ENCODE measurements at regions not wholly inside any gene's neighbourhood (a gene's known extent, or its start where the extent isn't known, plus 50 kb on each side); places are given as distances from the start of the nearest gene placed in this dataset.

DNA sequence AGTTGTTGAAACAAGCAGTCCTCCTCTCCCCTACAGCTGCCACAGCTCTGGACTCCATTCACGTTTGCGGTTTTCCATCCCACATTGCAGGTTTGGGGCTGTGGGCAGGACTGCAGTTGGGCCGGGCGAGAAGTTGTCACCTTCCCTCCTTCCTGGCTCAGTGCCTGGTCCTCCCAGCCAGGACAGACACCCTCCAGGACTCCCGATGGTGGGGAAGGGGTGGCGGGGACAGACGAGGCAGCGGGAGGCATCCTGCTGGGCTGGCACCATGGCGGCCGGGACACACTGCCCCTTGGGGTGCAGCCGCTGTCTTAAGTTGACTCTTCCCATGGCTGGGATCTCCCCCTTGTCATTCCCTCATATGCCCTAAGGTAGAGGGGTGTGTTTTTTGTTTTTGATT, 615.2 kb downstream of the BRD1 start:
- Mint-ChIP-seq H3K27ac (ENCODE audit: unreplicated experiment) (no peak overlapping the region), H3K4me1 (no peaks in the 10 kb centered on the region), H3K27me3 (ENCODE audit: low read depth) (peaks cover 24% of the 10 kb centered on the region), H3K36me3 (ENCODE audit: low read depth) (no peaks in the 10 kb centered on the region), H3K9me3 (no peaks in the 10 kb centered on the region), H3K4me3 (no peak overlapping the region)
- no peak for DNase-seq (ENCODE audit: low read depth, low spot score)
- TF ChIP-seq, protein P1, sequence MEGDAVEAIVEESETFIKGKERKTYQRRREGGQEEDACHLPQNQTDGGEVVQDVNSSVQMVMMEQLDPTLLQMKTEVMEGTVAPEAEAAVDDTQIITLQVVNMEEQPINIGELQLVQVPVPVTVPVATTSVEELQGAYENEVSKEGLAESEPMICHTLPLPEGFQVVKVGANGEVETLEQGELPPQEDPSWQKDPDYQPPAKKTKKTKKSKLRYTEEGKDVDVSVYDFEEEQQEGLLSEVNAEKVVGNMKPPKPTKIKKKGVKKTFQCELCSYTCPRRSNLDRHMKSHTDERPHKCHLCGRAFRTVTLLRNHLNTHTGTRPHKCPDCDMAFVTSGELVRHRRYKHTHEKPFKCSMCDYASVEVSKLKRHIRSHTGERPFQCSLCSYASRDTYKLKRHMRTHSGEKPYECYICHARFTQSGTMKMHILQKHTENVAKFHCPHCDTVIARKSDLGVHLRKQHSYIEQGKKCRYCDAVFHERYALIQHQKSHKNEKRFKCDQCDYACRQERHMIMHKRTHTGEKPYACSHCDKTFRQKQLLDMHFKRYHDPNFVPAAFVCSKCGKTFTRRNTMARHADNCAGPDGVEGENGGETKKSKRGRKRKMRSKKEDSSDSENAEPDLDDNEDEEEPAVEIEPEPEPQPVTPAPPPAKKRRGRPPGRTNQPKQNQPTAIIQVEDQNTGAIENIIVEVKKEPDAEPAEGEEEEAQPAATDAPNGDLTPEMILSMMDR (conservative IDR thresholded peaks at IDR 0.05): no peak

GRCh38 chr22:49212002-49212401, 615.7 kb downstream of the BRD1 start:
- no peaks in the 10 kb centered on the region for H3K9me3 Mint-ChIP-seq
- H3K27ac Mint-ChIP-seq (ENCODE audit: unreplicated experiment): no peak overlapping the region
- H3K4me1 Mint-ChIP-seq: no peaks in the 10 kb centered on the region
- H3K27me3 Mint-ChIP-seq (ENCODE audit: low read depth): peaks cover 20% of the 10 kb centered on the region
- TF ChIP-seq, protein P1 (conservative IDR thresholded peaks at IDR 0.05): no peak
- no peak overlapping the region for H3K4me3 Mint-ChIP-seq
- H3K36me3 Mint-ChIP-seq (ENCODE audit: low read depth): no peaks in the 10 kb centered on the region
- no peak for DNase-seq (ENCODE audit: low read depth, low spot score)

- Mint-ChIP-seq H3K4me1 (no peaks in the 10 kb centered on the region), H3K9me3 (no peaks in the 10 kb centered on the region), H3K36me3 (ENCODE audit: low read depth) (no peaks in the 10 kb centered on the region), H3K27me3 (ENCODE audit: low read depth) (peaks cover 18% of the 10 kb centered on the region), H3K27ac (ENCODE audit: unreplicated experiment) (no peak overlapping the region), H3K4me3 (no peak overlapping the region)
- TF ChIP-seq, protein P1 (conservative IDR thresholded peaks at IDR 0.05): no peak
- DNase-seq (ENCODE audit: low read depth, low spot score): no peak
These were observed 616.5 kb downstream of the BRD1 start for GRCh38 chr22:49211176-49211575.

GRCh38 chr22:49210606-49211005, 617.1 kb downstream of the BRD1 start:
- H3K27ac Mint-ChIP-seq (ENCODE audit: unreplicated experiment): no peak overlapping the region
- no peak for DNase-seq (ENCODE audit: low read depth, low spot score)
- H3K4me3 Mint-ChIP-seq: no peak overlapping the region
- H3K27me3 Mint-ChIP-seq (ENCODE audit: low read depth): peaks cover 14% of the 10 kb centered on the region
- H3K9me3 Mint-ChIP-seq: no peaks in the 10 kb centered on the region
- no peaks in the 10 kb centered on the region for H3K36me3 Mint-ChIP-seq (ENCODE audit: low read depth)
- TF ChIP-seq, protein P1 (conservative IDR thresholded peaks at IDR 0.05): no peak
- no peaks in the 10 kb centered on the region for H3K4me1 Mint-ChIP-seq

DNA sequence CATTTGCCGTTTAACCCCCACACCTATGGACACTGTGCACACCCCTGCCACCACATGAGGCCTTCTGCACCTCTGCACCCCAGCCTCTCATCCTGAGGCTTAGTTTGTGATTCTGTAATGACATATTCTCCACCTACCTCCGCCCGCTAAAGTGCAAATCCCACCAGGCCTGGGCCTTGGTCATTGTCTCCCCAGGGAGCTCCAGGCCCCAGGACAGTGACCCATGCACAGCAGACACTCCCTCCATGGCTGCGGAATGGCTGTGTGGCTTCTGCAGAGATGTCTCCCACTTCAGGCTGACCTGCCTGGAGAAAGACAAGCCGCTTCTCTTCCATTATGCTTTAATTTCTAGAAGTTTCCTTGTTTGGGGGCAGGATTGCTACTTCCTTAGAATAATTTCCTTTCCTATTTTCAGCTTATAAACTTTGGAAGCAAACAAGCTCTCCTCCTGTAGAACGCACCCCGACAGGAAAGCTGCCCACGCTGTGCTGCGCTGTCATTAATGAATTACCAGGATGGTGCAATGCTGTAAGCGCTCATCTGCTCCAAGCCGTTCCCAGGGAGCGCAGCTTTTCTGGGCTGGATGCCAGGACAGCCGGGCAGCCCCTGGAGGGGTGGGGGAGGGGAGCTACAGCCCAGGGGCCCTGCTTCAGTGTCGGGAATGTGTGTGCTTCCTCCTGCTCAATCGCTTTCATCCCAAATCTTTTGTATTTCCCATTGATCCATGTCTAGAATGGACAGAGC, 618.0 kb downstream of the BRD1 start:
- H3K9me3 Mint-ChIP-seq: no peaks in the 10 kb centered on the region
- no peak overlapping the region for H3K27ac Mint-ChIP-seq (ENCODE audit: unreplicated experiment)
- no peaks in the 10 kb centered on the region for H3K4me1 Mint-ChIP-seq
- DNase-seq (ENCODE audit: low read depth, low spot score): no peak
- TF ChIP-seq, protein P1 (conservative IDR thresholded peaks at IDR 0.05): no peak
- H3K4me3 Mint-ChIP-seq: no peak overlapping the region
- no peaks in the 10 kb centered on the region for H3K36me3 Mint-ChIP-seq (ENCODE audit: low read depth)
- H3K27me3 Mint-ChIP-seq (ENCODE audit: low read depth): peaks cover 12% of the 10 kb centered on the region

All from neural crest cell (in vitro differentiated cells).